Nephron progenitor cell (in vitro differentiated cells): ENCODE measurements at regions not wholly inside any gene's neighbourhood (a gene's known extent, or its start where the extent isn't known, plus 50 kb on each side); places are given as distances from the start of the nearest gene placed in this dataset.

Experiments
- DNase-seq: peaks from one replicate; pipeline ENCODE4 v3.0.0; 2021
- H3K27ac Mint-ChIP-seq: 2 replicates; pipeline ENCODE4 v1.8.0; 2021; ENCODE audit warnings: mild to moderate bottlenecking, moderate library complexity, mixed read lengths
- H3K27me3 Mint-ChIP-seq: 2 replicates; pipeline ENCODE4 v1.8.0; 2021; ENCODE audit warnings: mild to moderate bottlenecking, low read depth, mixed read lengths; ENCODE audit not compliant: poor library complexity
- H3K36me3 Mint-ChIP-seq: 2 replicates; pipeline ENCODE4 v1.8.0; 2021; ENCODE audit warnings: low read depth, mixed read lengths
- H3K4me1 Mint-ChIP-seq: 2 replicates; pipeline ENCODE4 v1.8.0; 2021; ENCODE audit warnings: mixed read lengths
- H3K4me3 Mint-ChIP-seq: 2 replicates; pipeline ENCODE4 v1.8.0; 2021; ENCODE audit warnings: mild to moderate bottlenecking, moderate library complexity, mixed read lengths
- H3K9me3 Mint-ChIP-seq: 2 replicates; pipeline ENCODE4 v1.8.0; 2021; ENCODE audit warnings: mild to moderate bottlenecking, moderate library complexity, mixed read lengths
- TF ChIP-seq, protein P1 (sequence below): fragments of 200-600 bp; sonication (generic); IDR thresholded peaks from 2 replicates; pipeline ENCODE4 v1.5.0; 2021; ENCODE audit warnings: antibody characterized with exemption

DNA sequence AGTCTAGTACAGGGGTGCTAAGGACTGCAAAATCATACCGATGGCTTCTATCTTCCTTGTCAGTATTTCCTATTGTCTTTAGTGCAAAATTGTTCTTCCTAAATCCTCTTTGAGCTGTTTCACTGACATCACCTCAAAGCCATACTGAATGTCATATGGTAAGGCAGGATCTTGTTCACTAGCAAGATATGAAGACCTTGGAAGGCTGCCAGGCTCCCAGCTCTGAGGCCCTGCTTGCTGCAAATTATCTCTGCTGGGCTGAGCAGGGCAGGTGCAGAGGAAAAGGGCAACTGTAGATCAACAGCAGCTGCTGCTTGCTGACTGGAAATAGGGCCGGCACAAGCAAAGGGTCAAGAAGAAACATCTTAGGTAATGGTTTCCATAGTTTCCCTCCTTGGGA lies 58.2 kb downstream of the PMAIP1 start:
- Mint-ChIP-seq H3K4me3 (no peak overlapping the region), H3K36me3 (no peaks in the 10 kb centered on the region), H3K27ac (no peak overlapping the region), H3K4me1 (no peaks in the 10 kb centered on the region), H3K9me3 (no peaks in the 10 kb centered on the region), H3K27me3 (peaks cover 11% of the 10 kb centered on the region)
- no peak for DNase-seq
- TF ChIP-seq, protein P1, sequence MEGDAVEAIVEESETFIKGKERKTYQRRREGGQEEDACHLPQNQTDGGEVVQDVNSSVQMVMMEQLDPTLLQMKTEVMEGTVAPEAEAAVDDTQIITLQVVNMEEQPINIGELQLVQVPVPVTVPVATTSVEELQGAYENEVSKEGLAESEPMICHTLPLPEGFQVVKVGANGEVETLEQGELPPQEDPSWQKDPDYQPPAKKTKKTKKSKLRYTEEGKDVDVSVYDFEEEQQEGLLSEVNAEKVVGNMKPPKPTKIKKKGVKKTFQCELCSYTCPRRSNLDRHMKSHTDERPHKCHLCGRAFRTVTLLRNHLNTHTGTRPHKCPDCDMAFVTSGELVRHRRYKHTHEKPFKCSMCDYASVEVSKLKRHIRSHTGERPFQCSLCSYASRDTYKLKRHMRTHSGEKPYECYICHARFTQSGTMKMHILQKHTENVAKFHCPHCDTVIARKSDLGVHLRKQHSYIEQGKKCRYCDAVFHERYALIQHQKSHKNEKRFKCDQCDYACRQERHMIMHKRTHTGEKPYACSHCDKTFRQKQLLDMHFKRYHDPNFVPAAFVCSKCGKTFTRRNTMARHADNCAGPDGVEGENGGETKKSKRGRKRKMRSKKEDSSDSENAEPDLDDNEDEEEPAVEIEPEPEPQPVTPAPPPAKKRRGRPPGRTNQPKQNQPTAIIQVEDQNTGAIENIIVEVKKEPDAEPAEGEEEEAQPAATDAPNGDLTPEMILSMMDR: no peak

GRCh38 chr18:59954755-59955156 lies 55.0 kb downstream of the PMAIP1 start:
- Mint-ChIP-seq H3K4me1 (no peaks in the 10 kb centered on the region), H3K9me3 (no peaks in the 10 kb centered on the region), H3K27me3 (peaks cover 11% of the 10 kb centered on the region), H3K36me3 (no peaks in the 10 kb centered on the region), H3K27ac (no peak overlapping the region), H3K4me3 (no peak overlapping the region)
- TF ChIP-seq, protein P1: no peak
- DNase-seq: no peak

DNA sequence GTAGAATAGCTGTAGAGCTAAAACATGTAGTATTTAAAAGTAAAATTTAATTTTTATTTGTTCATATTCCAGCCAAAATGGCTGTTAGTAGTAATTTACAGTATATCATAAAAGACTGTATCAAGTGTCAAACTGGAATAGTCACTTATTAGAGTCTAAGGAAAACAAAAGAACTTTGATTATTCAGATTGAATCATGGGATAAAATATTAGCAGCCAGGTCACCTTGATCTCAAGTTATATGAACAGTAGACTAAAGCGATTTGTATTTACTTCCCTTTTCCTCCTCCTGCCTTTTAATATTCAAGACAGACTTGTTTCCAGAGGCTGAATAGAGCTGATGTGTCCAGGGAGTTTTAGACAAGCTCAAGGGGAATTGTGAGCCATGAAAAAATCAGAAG lies 54.4 kb downstream of the PMAIP1 start:
- no peaks in the 10 kb centered on the region for H3K36me3 Mint-ChIP-seq
- H3K9me3 Mint-ChIP-seq: no peaks in the 10 kb centered on the region
- peaks cover 11% of the 10 kb centered on the region for H3K27me3 Mint-ChIP-seq
- H3K4me3 Mint-ChIP-seq: no peak overlapping the region
- no peak for DNase-seq
- H3K4me1 Mint-ChIP-seq: no peaks in the 10 kb centered on the region
- peak overlapping the region; percentile 41 for H3K27ac Mint-ChIP-seq
- TF ChIP-seq, protein P1: no peak
